ENCODE measurements at regions not wholly inside any gene's neighbourhood (a gene's known extent, or its start where the extent isn't known, plus 50 kb on each side); places are given as distances from the start of the nearest gene placed in this dataset.

DNA sequence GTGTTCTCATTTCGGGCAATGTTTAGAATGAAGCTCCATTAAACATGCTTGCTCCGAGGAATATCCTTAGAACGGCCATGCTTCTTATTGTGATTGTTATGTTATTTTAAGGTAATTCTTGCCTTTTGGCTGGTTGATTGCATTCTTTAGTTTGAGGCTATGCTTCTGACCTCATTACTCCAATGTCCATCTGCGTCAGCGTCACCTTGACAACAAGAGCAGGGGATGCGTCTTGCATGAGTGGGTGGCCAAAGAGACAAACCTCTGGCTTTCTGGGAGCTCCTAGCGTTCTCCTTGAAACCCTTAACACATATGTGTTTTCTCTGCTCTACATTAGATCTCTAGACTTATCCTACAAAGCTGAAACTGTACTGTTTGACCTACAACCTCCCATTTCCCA is 184.3 kb downstream of the THBS2 start:
- TF ChIP-seq CTCF (IDR thresholded peaks at IDR 0.05) (no peak), POLR2AphosphoS5 (IDR thresholded peaks at IDR 0.05) (no peak)

All from stomach (tissue), 4 donors.